ENCODE measurements at regions not wholly inside any gene's neighbourhood (a gene's known extent, or its start where the extent isn't known, plus 50 kb on each side); places are given as distances from the start of the nearest gene placed in this dataset.

DNA sequence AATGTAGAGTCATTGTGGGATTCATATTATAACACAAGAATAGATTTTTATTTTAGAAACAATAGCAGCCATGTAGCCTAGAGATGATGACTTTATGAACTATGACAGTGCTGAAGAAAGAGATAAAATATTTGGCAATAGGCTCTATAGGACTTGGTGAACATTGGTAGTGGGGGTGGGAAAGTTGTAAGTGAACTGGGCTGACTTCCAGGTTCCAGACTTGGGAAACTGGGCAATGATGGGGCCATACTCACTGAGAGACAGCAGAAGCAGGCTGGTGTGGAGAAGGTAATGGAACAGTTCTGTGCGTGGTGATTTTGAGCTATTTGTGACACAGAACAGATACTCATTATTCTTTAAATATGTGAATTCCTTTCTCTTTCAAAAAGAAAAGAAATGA is 470.3 kb upstream of the HNRNPA3 start:
- Histone ChIP-seq H3K9me3 (ENCODE audit: control insufficient read depth in 4 of 4, low read length in 3 of 4) (no peaks in the 10 kb centered on the region), H3K27ac (ENCODE audit: low read depth in 1 of 2, low read length in 2 of 2) (no peak overlapping the region), H3K36me3 (ENCODE audit: control insufficient read depth in 4 of 4, insufficient read depth in 3 of 4, low read depth in 1 of 4, low read length in 3 of 4) (no peaks in the 10 kb centered on the region), H3K27me3 (ENCODE audit: control insufficient read depth in 4 of 4, insufficient read depth in 4 of 4, low read length in 3 of 4) (peaks cover 0 to 9% (median 0%) of the 10 kb centered on the region in 4 donors), H3K4me3 (ENCODE audit: low read depth in 1 of 3, low read length in 3 of 3) (no peak overlapping the region), H3K4me1 (ENCODE audit: control insufficient read depth in 4 of 4, insufficient read depth in 4 of 4, low read length in 3 of 4) (no peaks in the 10 kb centered on the region), H3K9ac (ENCODE audit: low read depth in 1 of 2, low read length in 2 of 2) (no peak overlapping the region)
- DNase-seq (ENCODE audit: low spot score), result no peak
- TF ChIP-seq, protein P1, sequence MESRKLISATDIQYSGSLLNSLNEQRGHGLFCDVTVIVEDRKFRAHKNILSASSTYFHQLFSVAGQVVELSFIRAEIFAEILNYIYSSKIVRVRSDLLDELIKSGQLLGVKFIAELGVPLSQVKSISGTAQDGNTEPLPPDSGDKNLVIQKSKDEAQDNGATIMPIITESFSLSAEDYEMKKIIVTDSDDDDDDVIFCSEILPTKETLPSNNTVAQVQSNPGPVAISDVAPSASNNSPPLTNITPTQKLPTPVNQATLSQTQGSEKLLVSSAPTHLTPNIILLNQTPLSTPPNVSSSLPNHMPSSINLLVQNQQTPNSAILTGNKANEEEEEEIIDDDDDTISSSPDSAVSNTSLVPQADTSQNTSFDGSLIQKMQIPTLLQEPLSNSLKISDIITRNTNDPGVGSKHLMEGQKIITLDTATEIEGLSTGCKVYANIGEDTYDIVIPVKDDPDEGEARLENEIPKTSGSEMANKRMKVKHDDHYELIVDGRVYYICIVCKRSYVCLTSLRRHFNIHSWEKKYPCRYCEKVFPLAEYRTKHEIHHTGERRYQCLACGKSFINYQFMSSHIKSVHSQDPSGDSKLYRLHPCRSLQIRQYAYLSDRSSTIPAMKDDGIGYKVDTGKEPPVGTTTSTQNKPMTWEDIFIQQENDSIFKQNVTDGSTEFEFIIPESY (IDR thresholded peaks at IDR 0.05), result no peak
- TF ChIP-seq HNF4G (IDR thresholded peaks at IDR 0.05) (no peak), JUND (IDR thresholded peaks at IDR 0.05) (no peak), HNF4A (conservative IDR thresholded peaks at IDR 0.05) (no peak), RAD21 (IDR thresholded peaks at IDR 0.05) (no peak), EGR1 (IDR thresholded peaks at IDR 0.05; ENCODE audit: low read depth in 2 of 2) (no peak), RXRA (IDR thresholded peaks at IDR 0.05) (no peak), SP1 (IDR thresholded peaks at IDR 0.05) (no peak), GABPA (IDR thresholded peaks at IDR 0.05 in 1 of 2, conservative IDR thresholded peaks at IDR 0.05 in 1 of 2) (no peak)
- TF ChIP-seq, protein P2, sequence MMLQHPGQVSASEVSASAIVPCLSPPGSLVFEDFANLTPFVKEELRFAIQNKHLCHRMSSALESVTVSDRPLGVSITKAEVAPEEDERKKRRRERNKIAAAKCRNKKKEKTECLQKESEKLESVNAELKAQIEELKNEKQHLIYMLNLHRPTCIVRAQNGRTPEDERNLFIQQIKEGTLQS (IDR thresholded peaks at IDR 0.05), result no peak
- TF ChIP-seq, protein P3, sequence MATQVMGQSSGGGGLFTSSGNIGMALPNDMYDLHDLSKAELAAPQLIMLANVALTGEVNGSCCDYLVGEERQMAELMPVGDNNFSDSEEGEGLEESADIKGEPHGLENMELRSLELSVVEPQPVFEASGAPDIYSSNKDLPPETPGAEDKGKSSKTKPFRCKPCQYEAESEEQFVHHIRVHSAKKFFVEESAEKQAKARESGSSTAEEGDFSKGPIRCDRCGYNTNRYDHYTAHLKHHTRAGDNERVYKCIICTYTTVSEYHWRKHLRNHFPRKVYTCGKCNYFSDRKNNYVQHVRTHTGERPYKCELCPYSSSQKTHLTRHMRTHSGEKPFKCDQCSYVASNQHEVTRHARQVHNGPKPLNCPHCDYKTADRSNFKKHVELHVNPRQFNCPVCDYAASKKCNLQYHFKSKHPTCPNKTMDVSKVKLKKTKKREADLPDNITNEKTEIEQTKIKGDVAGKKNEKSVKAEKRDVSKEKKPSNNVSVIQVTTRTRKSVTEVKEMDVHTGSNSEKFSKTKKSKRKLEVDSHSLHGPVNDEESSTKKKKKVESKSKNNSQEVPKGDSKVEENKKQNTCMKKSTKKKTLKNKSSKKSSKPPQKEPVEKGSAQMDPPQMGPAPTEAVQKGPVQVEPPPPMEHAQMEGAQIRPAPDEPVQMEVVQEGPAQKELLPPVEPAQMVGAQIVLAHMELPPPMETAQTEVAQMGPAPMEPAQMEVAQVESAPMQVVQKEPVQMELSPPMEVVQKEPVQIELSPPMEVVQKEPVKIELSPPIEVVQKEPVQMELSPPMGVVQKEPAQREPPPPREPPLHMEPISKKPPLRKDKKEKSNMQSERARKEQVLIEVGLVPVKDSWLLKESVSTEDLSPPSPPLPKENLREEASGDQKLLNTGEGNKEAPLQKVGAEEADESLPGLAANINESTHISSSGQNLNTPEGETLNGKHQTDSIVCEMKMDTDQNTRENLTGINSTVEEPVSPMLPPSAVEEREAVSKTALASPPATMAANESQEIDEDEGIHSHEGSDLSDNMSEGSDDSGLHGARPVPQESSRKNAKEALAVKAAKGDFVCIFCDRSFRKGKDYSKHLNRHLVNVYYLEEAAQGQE (IDR thresholded peaks at IDR 0.05), result no peak
- 81% methylated on average over 1 of the region's 1 CpG for WGBS

DNA sequence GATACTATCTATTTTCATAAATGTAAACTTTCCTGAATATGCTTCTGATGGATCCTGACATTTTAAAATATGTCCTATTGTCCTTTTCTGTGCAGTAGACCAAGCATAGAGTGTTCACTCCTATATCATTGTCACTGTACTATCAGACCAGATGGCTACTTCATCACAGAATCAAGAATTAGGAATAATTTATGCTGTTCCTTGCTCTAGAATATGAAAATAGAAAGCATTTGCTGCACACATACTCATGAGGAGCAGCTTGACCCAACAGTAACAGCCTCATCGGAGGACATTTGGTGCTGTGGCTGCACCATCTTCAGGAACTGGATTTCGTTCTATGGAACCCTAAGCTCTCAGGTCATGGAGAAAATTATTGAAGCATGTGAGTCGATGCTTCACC is 468.9 kb upstream of the HNRNPA3 start:
- no peaks in the 10 kb centered on the region for H3K36me3 ChIP-seq (ENCODE audit: control insufficient read depth in 4 of 4, insufficient read depth in 3 of 4, low read depth in 1 of 4, low read length in 3 of 4)
- no peak overlapping the region for H3K9ac ChIP-seq (ENCODE audit: low read depth in 1 of 2, low read length in 2 of 2)
- H3K4me3 ChIP-seq (ENCODE audit: low read depth in 1 of 3, low read length in 3 of 3), result no peak overlapping the region
- no peak for DNase-seq (ENCODE audit: low spot score)
- no peak for TF ChIP-seq SP1 (IDR thresholded peaks at IDR 0.05)
- H3K27me3 ChIP-seq (ENCODE audit: control insufficient read depth in 4 of 4, insufficient read depth in 4 of 4, low read length in 3 of 4), result peaks cover 0 to 6% (median 0%) of the 10 kb centered on the region in 4 donors
- H3K27ac ChIP-seq (ENCODE audit: low read depth in 1 of 2, low read length in 2 of 2), result no peak overlapping the region
- H3K9me3 ChIP-seq (ENCODE audit: control insufficient read depth in 4 of 4, low read length in 3 of 4), result no peaks in the 10 kb centered on the region
- no peaks in the 10 kb centered on the region for H3K4me1 ChIP-seq (ENCODE audit: control insufficient read depth in 4 of 4, insufficient read depth in 4 of 4, low read length in 3 of 4)
- 79% methylated on average over 3 of the region's 3 CpGs for WGBS

DNA sequence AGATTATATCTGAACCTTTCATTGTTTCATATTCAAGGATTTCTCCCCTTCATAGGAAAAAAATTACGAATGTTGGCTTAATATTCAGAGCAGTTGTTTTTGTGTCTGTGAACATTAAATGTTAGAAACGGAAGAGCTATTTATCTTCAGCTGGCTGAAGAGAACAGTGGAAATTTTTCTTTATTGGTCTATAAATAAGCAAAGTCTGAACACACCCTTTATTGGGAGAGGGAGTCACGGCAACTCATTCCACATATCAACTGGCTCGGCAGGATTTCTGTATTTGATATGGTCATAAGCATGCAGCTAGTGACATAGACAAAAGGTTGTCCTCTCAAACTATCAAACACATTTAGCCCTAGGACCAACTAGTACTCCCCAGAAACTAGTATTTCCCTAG is 468.4 kb upstream of the HNRNPA3 start:
- Histone ChIP-seq H3K27ac (ENCODE audit: low read depth in 1 of 2, low read length in 2 of 2) (no peak overlapping the region), H3K9ac (ENCODE audit: low read depth in 1 of 2, low read length in 2 of 2) (no peak overlapping the region), H3K4me3 (ENCODE audit: low read depth in 1 of 3, low read length in 3 of 3) (no peak overlapping the region), H3K27me3 (ENCODE audit: control insufficient read depth in 4 of 4, insufficient read depth in 4 of 4, low read length in 3 of 4) (peaks cover 0 to 6% (median 0%) of the 10 kb centered on the region in 4 donors), H3K4me1 (ENCODE audit: control insufficient read depth in 4 of 4, insufficient read depth in 4 of 4, low read length in 3 of 4) (no peaks in the 10 kb centered on the region), H3K9me3 (ENCODE audit: control insufficient read depth in 4 of 4, low read length in 3 of 4) (no peaks in the 10 kb centered on the region), H3K36me3 (ENCODE audit: control insufficient read depth in 4 of 4, insufficient read depth in 3 of 4, low read depth in 1 of 4, low read length in 3 of 4) (no peaks in the 10 kb centered on the region)
- WGBS, result 58% methylated on average over 4 of the region's 4 CpGs
- TF ChIP-seq, protein P3 (IDR thresholded peaks at IDR 0.05), result no peak
- TF ChIP-seq, protein P4, sequence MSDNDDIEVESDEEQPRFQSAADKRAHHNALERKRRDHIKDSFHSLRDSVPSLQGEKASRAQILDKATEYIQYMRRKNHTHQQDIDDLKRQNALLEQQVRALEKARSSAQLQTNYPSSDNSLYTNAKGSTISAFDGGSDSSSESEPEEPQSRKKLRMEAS (IDR thresholded peaks at IDR 0.05), result no peak
- no peak for DNase-seq (ENCODE audit: low spot score)
